ENCODE measurements at regions not wholly inside any gene's neighbourhood (a gene's known extent, or its start where the extent isn't known, plus 50 kb on each side); places are given as distances from the start of the nearest gene placed in this dataset.

GRCh38 chr10:28850784-28851183, 173.5 kb downstream of the BAMBI start:
- TF ChIP-seq CTCF (conservative IDR thresholded peaks at IDR 0.05; ENCODE audit: low read depth, low read length), result no peak
- no peak overlapping the region for H3K4me3 ChIP-seq (ENCODE audit: low read depth, low read length)
- no peak for DNase-seq (ENCODE audit: low read depth)

GRCh38 chr10:28853195-28853594, 175.9 kb downstream of the BAMBI start:
- no peak overlapping the region for H3K4me3 ChIP-seq (ENCODE audit: low read depth, low read length)
- TF ChIP-seq CTCF (conservative IDR thresholded peaks at IDR 0.05; ENCODE audit: low read depth, low read length), result no peak
- peak; percentile 48 for DNase-seq (ENCODE audit: low read depth)

- DNase-seq (ENCODE audit: low read depth), result no peak
- H3K4me3 ChIP-seq (ENCODE audit: low read depth, low read length), result no peak overlapping the region
- no peak for TF ChIP-seq CTCF (conservative IDR thresholded peaks at IDR 0.05; ENCODE audit: low read depth, low read length)
Measured at GRCh38 chr10:28857164-28857563, 179.8 kb downstream of the BAMBI start.

DNA sequence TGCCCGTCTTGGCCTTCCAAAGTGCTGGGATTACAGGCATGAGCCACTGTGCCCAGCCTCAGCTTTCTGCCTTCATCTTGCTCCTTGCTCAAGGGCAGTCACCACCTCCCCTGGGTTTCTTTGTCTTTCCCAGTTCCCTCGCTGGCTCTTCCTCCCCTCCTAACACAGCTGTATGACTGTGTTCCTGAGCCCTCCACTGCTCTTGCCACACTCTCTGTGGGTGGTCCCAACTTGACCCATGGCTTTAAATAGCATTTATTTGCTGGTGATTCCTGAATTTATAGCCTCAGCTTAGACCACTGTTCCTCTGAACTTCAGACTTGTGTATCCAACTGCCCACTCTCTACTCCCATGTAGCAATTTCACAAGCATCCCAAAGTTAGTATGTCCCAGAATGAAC, 181.3 kb downstream of the BAMBI start:
- no peak for TF ChIP-seq CTCF (conservative IDR thresholded peaks at IDR 0.05; ENCODE audit: low read depth, low read length)
- no peak for DNase-seq (ENCODE audit: low read depth)
- H3K4me3 ChIP-seq (ENCODE audit: low read depth, low read length), result no peak overlapping the region

- no peak for TF ChIP-seq CTCF (conservative IDR thresholded peaks at IDR 0.05; ENCODE audit: low read depth, low read length)
- DNase-seq (ENCODE audit: low read depth), result no peak
- H3K4me3 ChIP-seq (ENCODE audit: low read depth, low read length), result no peak overlapping the region
Measured at GRCh38 chr10:28859791-28860190, 182.5 kb downstream of the BAMBI start.

DNA sequence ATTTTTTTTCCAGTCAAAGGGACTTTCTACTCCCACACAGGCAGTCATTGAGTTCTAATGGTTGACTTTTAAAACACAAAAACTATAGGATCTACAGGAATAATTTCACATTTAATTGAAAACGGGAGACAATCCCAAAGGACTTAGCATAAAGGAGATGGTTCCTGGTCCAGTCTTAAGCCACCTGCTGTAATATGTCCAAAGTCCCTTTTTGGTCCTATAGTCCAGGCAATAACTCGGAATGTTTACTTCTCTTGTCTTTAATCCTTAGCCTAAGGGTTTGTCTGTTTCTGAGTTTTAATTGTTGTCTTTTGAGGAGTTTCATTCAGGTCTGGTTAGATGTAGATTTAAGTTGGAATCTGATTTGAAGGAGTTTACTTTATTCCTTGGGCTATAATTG, 184.9 kb downstream of the BAMBI start:
- no peak for TF ChIP-seq CTCF (conservative IDR thresholded peaks at IDR 0.05; ENCODE audit: low read depth, low read length)
- H3K4me3 ChIP-seq (ENCODE audit: low read depth, low read length), result no peak overlapping the region
- DNase-seq (ENCODE audit: low read depth), result no peak

DNA sequence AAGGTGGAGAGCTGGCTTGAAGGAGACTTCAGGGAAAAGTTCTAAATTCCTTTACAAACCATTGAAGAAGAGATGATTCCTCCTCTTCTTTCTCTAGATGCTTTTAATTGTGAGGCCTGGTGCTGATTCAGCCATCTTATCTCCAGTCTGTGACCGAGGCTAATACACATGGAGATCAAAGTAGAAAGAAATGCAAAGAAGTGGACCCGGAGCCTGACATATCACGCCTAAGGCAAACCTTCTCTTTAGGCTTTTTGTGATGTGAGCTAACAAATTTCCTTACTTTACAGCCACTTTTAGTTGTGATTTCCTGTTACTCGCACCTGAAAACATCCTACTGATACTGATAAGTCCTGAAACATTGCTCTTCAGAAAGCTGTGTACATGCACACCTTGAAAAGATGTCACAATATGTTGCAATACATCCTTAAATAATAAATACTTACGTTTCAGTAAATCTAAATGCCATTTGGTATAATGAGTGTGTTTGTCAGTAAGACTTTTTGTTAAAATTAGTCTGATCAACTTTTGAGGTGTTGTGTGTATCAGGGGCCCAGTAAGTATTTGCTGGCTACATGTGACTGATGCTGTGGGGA, 192.4 kb downstream of the BAMBI start:
- TF ChIP-seq CTCF (conservative IDR thresholded peaks at IDR 0.05; ENCODE audit: low read depth, low read length), result no peak
- H3K4me3 ChIP-seq (ENCODE audit: low read depth, low read length), result no peak overlapping the region

More for the DNA sequence above, 192.4 kb downstream of the BAMBI start:
- DNase-seq (ENCODE audit: low read depth), result no peak
